OCI-LY3 (cell line): ENCODE measurements at regions not wholly inside any gene's neighbourhood (a gene's known extent, or its start where the extent isn't known, plus 50 kb on each side); places are given as distances from the start of the nearest gene placed in this dataset.

ENCODE experiments used
- H2AFZ ChIP-seq: fragments of 200-600, 300-600 bp; shearing (Covaris generic); 2 replicates; pipeline ENCODE4 v1.6.0; 2014; ENCODE audit warnings: antibody characterized with exemption, low read depth, low read length
- H3K27ac ChIP-seq: fragments of 200-600, 300-600 bp; sonication (generic); 2 replicates; pipeline ENCODE4 v1.5.1; 2014; ENCODE audit warnings: mild to moderate bottlenecking, low read length, moderate library complexity, mixed read lengths
- H3K27me3 ChIP-seq: fragments of 200-600, 300-600 bp; sonication (generic); 2 replicates; pipeline ENCODE4 v1.6.1; 2014; ENCODE audit warnings: low read depth, low read length, mixed read lengths
- H3K36me3 ChIP-seq: fragments of 200-600, 300-600 bp; sonication (generic); replicated peaks from 2 replicates; pipeline ENCODE3; 2014; ENCODE audit warnings: low read depth, low read length, mixed read lengths
- H3K4me1 ChIP-seq: fragments of 300-600, 200-600 bp; sonication (generic); 2 replicates; pipeline ENCODE4 v1.6.1; 2014; ENCODE audit warnings: low read length, mixed read lengths
- H3K4me2 ChIP-seq: fragments of 200-600, 300-600 bp; sonication (generic); 2 replicates; pipeline ENCODE4 v1.6.1; 2014; ENCODE audit warnings: low read length, mixed read lengths
- H3K4me3 ChIP-seq: fragments of 300-600, 200-600 bp; sonication (generic); 2 replicates; pipeline ENCODE4 v1.5.1; 2014; ENCODE audit warnings: antibody characterized with exemption, mild to moderate bottlenecking, low read length, moderate library complexity
- H3K79me2 ChIP-seq: fragments of 300-600, 200-600 bp; shearing (Covaris generic); 2 replicates; pipeline ENCODE4 v1.6.1; 2014; ENCODE audit warnings: mild to moderate bottlenecking, low read length, mixed read lengths
- H3K9ac ChIP-seq: fragments of 300-600, 200-600 bp; shearing (Covaris generic); 2 replicates; pipeline ENCODE4 v1.6.0; 2014; ENCODE audit warnings: mild to moderate bottlenecking, low read length, moderate library complexity
- H3K9me3 ChIP-seq: fragments of 200-600, 300-600 bp; shearing (Covaris generic); 2 replicates; pipeline ENCODE4 v1.6.1; 2014; ENCODE audit warnings: low read length, mixed read lengths; ENCODE audit not compliant: insufficient read depth
- H4K20me1 ChIP-seq: fragments of 200-600, 300-600 bp; sonication (generic); 2 replicates; pipeline ENCODE4 v1.6.1; 2016; ENCODE audit warnings: low read length, mixed read lengths; ENCODE audit not compliant: insufficient read depth
- EZH2phosphoT487 ChIP-seq: fragments of 200-600 bp; shearing (Covaris generic); IDR thresholded peaks from 2 replicates; pipeline ENCODE4 v1.6.1; 2018; ENCODE audit warnings: antibody characterized with exemption, mixed run types, low read depth
- TF ChIP-seq, protein P1 (sequence below): fragments of 200-600, 300-600 bp; sonication (generic); IDR thresholded peaks from 2 replicates; pipeline ENCODE4 v1.5.1; 2014; ENCODE audit warnings: antibody characterized with exemption, low read length, low read depth

DNA sequence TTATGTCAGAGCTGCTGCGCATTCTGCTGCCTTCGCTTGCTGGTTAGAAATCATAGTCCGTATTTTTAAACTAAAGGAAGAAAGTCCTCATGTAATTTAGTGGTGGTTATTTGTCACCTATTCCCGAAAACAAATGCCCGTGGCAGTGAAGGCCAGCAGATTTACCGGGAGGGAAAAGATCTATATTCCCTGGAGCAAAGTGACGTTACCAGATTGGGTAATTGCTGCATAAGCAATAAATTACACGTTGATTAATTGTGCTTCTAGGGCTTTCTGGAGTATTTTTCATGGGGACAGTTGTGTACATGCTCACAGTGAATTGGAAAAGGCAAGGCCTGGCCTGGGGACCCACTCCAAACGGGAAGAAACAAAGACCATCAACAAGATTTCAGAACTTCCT is 298.7 kb downstream of the NPHP4 start:
- Histone ChIP-seq H3K27me3 (no peaks in the 10 kb centered on the region), H3K79me2 (no peaks in the 10 kb centered on the region), H2AFZ (no peak overlapping the region), H3K4me2 (no peak overlapping the region), H3K4me1 (0 out of 2 replicates have a peak, but pooled peaks cover 6% of the 10 kb centered on the region), H3K4me3 (no peak overlapping the region), H3K27ac (no peak overlapping the region), H3K9ac (no peak overlapping the region), H3K9me3 (no peaks in the 10 kb centered on the region), H4K20me1 (no peaks in the 10 kb centered on the region), H3K36me3 (no peaks in the 10 kb centered on the region)
- no peak for TF ChIP-seq EZH2phosphoT487
- TF ChIP-seq, protein P1, sequence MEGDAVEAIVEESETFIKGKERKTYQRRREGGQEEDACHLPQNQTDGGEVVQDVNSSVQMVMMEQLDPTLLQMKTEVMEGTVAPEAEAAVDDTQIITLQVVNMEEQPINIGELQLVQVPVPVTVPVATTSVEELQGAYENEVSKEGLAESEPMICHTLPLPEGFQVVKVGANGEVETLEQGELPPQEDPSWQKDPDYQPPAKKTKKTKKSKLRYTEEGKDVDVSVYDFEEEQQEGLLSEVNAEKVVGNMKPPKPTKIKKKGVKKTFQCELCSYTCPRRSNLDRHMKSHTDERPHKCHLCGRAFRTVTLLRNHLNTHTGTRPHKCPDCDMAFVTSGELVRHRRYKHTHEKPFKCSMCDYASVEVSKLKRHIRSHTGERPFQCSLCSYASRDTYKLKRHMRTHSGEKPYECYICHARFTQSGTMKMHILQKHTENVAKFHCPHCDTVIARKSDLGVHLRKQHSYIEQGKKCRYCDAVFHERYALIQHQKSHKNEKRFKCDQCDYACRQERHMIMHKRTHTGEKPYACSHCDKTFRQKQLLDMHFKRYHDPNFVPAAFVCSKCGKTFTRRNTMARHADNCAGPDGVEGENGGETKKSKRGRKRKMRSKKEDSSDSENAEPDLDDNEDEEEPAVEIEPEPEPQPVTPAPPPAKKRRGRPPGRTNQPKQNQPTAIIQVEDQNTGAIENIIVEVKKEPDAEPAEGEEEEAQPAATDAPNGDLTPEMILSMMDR = no peak

DNA sequence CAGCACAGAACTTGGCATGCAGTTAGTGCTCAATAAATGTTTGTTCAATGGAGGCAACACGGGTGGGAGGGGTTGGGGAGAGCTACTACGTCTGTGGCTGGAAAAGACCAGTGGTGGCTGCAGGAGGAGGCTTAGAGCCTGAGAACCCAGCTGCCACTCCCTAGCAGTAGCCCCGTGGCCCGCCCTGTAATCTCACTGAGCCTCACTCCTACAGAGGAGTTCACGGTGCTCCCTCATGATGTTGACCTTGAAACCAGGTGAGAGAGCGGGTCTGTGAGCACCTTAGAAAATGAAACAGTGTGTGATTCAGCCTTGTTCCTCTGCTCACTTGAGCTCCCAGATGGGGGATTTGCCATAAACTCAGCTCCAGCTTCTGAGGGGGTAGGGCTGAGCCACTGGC is 299.6 kb downstream of the NPHP4 start:
- Histone ChIP-seq H3K4me1 (0 out of 2 replicates have a peak, but pooled peaks cover 6% of the 10 kb centered on the region), H3K4me2 (no peak overlapping the region), H3K27ac (no peak overlapping the region), H3K9ac (no peak overlapping the region), H4K20me1 (no peaks in the 10 kb centered on the region), H3K9me3 (no peaks in the 10 kb centered on the region), H2AFZ (no peak overlapping the region), H3K4me3 (no peak overlapping the region), H3K79me2 (no peaks in the 10 kb centered on the region), H3K36me3 (no peaks in the 10 kb centered on the region), H3K27me3 (no peaks in the 10 kb centered on the region)
- TF ChIP-seq, protein P1 = no peak
- TF ChIP-seq EZH2phosphoT487 = no peak

DNA sequence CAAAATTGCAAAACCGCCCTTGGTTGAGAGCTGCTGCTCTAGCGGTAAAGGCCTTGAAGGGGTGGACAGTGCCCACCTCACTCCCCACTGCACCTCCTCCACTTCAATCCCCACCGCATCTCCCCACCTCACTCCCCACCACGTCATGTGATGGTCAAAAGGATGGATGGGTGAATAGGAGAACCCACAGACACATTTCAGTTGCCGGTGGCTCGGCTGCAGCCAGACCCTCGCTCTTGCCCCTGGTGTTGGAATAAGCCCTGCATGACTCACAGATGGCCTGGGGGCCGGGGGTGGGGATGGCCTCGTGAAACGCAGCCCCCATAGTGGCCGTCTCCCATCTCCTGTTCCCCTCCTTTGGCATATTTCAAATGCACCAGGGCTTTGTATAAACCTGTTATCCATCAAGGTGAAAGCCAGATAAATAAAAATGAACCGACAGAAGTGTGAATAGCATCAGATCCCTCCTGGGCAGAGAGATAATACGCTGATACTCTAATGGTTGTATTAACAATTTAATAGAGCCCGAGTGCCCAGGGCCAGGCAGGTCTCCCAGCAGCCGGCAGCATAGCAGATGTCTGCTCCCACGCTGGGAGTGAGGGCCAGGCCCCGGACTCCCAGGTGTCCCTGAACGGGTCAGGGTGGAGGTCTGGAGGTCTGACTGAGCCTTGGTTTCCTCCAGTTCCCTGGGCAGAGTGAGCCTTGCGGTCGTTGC is 300.3 kb downstream of the NPHP4 start:
- H3K4me2 ChIP-seq = no peak overlapping the region
- no peaks in the 10 kb centered on the region for H4K20me1 ChIP-seq

DNA sequence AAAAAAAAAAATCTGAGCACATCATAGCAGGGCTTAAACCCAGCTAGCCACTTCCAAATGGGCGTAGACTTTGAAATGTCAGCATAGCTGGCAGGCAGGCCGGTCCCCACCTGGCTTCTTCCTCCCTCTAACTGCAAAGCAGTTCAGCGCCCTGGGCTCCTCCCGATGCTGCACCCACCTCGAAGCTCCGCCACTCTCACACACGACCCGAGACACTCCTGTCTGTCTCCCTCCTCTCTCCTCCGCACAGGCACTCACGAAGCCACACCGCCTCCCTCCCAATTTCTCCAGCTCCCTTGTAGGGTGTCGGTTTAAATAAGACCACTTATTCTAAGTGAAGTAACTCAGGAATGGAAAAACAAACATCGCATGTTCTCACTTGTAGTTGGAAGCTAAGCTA is 301.3 kb downstream of the NPHP4 start:
- no peak overlapping the region for H3K4me2 ChIP-seq
- H3K4me3 ChIP-seq = no peak overlapping the region
- TF ChIP-seq, protein P1 = no peak
- no peak for TF ChIP-seq EZH2phosphoT487
- no peak overlapping the region for H3K9ac ChIP-seq
- H3K4me1 ChIP-seq = 0 out of 2 replicates have a peak, but pooled peaks cover 6% of the 10 kb centered on the region
- no peaks in the 10 kb centered on the region for H3K79me2 ChIP-seq
- H2AFZ ChIP-seq = no peak overlapping the region
- no peaks in the 10 kb centered on the region for H3K36me3 ChIP-seq
- H4K20me1 ChIP-seq = no peaks in the 10 kb centered on the region
- H3K27ac ChIP-seq = no peak overlapping the region
- H3K9me3 ChIP-seq = no peaks in the 10 kb centered on the region
- no peaks in the 10 kb centered on the region for H3K27me3 ChIP-seq

More for the DNA sequence above, 300.3 kb downstream of the NPHP4 start:
- 0 out of 2 replicates have a peak, but pooled peaks cover 6% of the 10 kb centered on the region for H3K4me1 ChIP-seq
- no peak overlapping the region for H3K27ac ChIP-seq
- no peak overlapping the region for H3K9ac ChIP-seq
- no peak for TF ChIP-seq EZH2phosphoT487
- TF ChIP-seq, protein P1 = no peak
- no peaks in the 10 kb centered on the region for H3K36me3 ChIP-seq
- no peaks in the 10 kb centered on the region for H3K9me3 ChIP-seq
- H3K27me3 ChIP-seq = no peaks in the 10 kb centered on the region
- no peak overlapping the region for H2AFZ ChIP-seq
- H3K79me2 ChIP-seq = no peaks in the 10 kb centered on the region
- H3K4me3 ChIP-seq = no peak overlapping the region
